IMR-90 (cell line): ENCODE measurements at regions not wholly inside any gene's neighbourhood (a gene's known extent, or its start where the extent isn't known, plus 50 kb on each side); places are given as distances from the start of the nearest gene placed in this dataset.

ENCODE experiments used
- ATAC-seq: fragments of 200-7000 bp; cut with Tn5 transposase; 2 replicates; pipeline ENCODE4 v1.9.1; 2020; ENCODE audit warnings: low read depth, mild to moderate bottlenecking, moderate library complexity
- BruUV-seq: library from RNA; stranded (reverse); fragments of 400-500 nt; replicated peaks from 2 replicates; lab custom pipeline; 2021; lab: Mats Ljungman, UMichigan
- CTCF ChIA-PET: fragments of 300-600 bp; formaldehyde crosslinking; extraction: SDS; loops from one replicate; lab custom pipeline; 2021; ENCODE audit warnings: antibody characterized with exemption; lab: Yijun Ruan, JAX
- POLR2A ChIA-PET: fragments of 300-600 bp; sonication (Branson Sonifier 250); formaldehyde crosslinking; loops from one replicate; lab custom pipeline; 2022; ENCODE audit warnings: antibody characterized with exemption; ENCODE audit not compliant: unreplicated experiment; lab: Charles Lee
- DNase-seq: peaks from one replicate; pipeline ENCODE4 v3.0.0; 2013
- H2AFZ ChIP-seq: replicated peaks from 2 replicates; pipeline ENCODE3; 2013; ENCODE audit warnings: low read length, mild to moderate bottlenecking; ENCODE audit not compliant: poor library complexity
- H2AK5ac ChIP-seq: 2 replicates; pipeline ENCODE4 v1.6.1; 2013; ENCODE audit warnings: low read depth, low read length, inconsistent platforms
- H2AK9ac ChIP-seq: replicated peaks from 2 replicates; pipeline ENCODE3; 2013; ENCODE audit warnings: mild to moderate bottlenecking, low read depth, low read length, moderate library complexity; ENCODE audit not compliant: poor library complexity
- H2BK120ac ChIP-seq: 2 replicates; pipeline ENCODE4 v1.6.1; 2013; ENCODE audit warnings: low read depth, low read length, inconsistent platforms
- H2BK15ac ChIP-seq: 3 replicates; pipeline ENCODE4 v1.6.1; 2013; ENCODE audit warnings: low read depth, low read length, inconsistent platforms
- H2BK20ac ChIP-seq: 2 replicates; pipeline ENCODE4 v1.6.1; 2013; ENCODE audit warnings: low read depth, mild to moderate bottlenecking, inconsistent platforms, low read length, moderate library complexity
- H2BK5ac ChIP-seq: 2 replicates; pipeline ENCODE4 v1.6.1; 2013; ENCODE audit warnings: mild to moderate bottlenecking, low read depth, low read length, inconsistent platforms; ENCODE audit not compliant: poor library complexity, severe bottlenecking
- H3K14ac ChIP-seq: replicated peaks from 2 replicates; pipeline ENCODE4 v1.6.1; 2013; ENCODE audit warnings: low read depth, low read length, inconsistent platforms
- H3K18ac ChIP-seq: 2 replicates; pipeline ENCODE4 v1.6.1; 2013; ENCODE audit warnings: low read depth, low read length, control low read depth
- H3K23ac ChIP-seq: 2 replicates; pipeline ENCODE4 v1.6.1; 2013; ENCODE audit warnings: low read depth, low read length, inconsistent platforms
- H3K27ac ChIP-seq: 2 replicates; pipeline ENCODE4 v1.5.1; 2013; ENCODE audit warnings: mild to moderate bottlenecking, control low read depth, low read length; ENCODE audit not compliant: insufficient read depth
- H3K27me3 ChIP-seq: 2 replicates; pipeline ENCODE4 v1.6.1; 2013; ENCODE audit warnings: low read length; ENCODE audit not compliant: control insufficient read depth, insufficient read depth
- H3K36me3 ChIP-seq: 2 replicates; pipeline ENCODE4 v1.6.1; 2013; ENCODE audit warnings: low read length, mixed read lengths; ENCODE audit not compliant: control insufficient read depth, insufficient read depth
- H3K4ac ChIP-seq: 2 replicates; pipeline ENCODE4 v1.6.1; 2013; ENCODE audit warnings: low read depth, low read length, inconsistent platforms
- H3K4me1 ChIP-seq: 2 replicates; pipeline ENCODE4 v1.6.1; 2013; ENCODE audit warnings: low read length, mixed read lengths; ENCODE audit not compliant: control insufficient read depth, insufficient read depth
- H3K4me2 ChIP-seq: 2 replicates; pipeline ENCODE4 v1.6.1; 2013; ENCODE audit warnings: low read depth, mild to moderate bottlenecking, control low read depth, low read length, moderate library complexity
- H3K4me3 ChIP-seq: 2 replicates; pipeline ENCODE4 v1.5.1; 2013; ENCODE audit warnings: low read depth, mild to moderate bottlenecking, control low read depth, low read length, moderate library complexity; ENCODE audit not compliant: insufficient read depth
- H3K56ac ChIP-seq: 2 replicates; pipeline ENCODE4 v1.6.1; 2013; ENCODE audit warnings: low read length, inconsistent platforms; ENCODE audit not compliant: insufficient read depth; ENCODE audit errors: extremely low read depth
- H3K79me1 ChIP-seq, 2 experiments: 2 replicates each; pipeline ENCODE4 v1.6.1; 2013; ENCODE audit warnings: low read length in 2 of 2, inconsistent platforms in 1 of 2, low read depth in 1 of 2
- H3K9ac ChIP-seq: 2 replicates; pipeline ENCODE4 v1.6.1; 2013; ENCODE audit warnings: low read depth, low read length, control low read depth
- H3K9me1 ChIP-seq: 2 replicates; pipeline ENCODE4 v1.6.1; 2013; ENCODE audit warnings: low read length, inconsistent platforms; ENCODE audit not compliant: insufficient read depth
- H3K9me3 ChIP-seq: 2 replicates; pipeline ENCODE4 v1.6.1; 2013; ENCODE audit warnings: low read length; ENCODE audit not compliant: control insufficient read depth, insufficient read depth
- H4K20me1 ChIP-seq: 2 replicates; pipeline ENCODE4 v1.6.1; 2013; ENCODE audit warnings: low read length, inconsistent platforms; ENCODE audit not compliant: insufficient read depth
- H4K5ac ChIP-seq: 2 replicates; pipeline ENCODE4 v1.6.1; 2013; ENCODE audit warnings: mild to moderate bottlenecking, low read depth, low read length, control low read depth
- H4K8ac ChIP-seq, 2 experiments: 2 replicates each; pipeline ENCODE4 v1.6.1; 2013; ENCODE audit warnings: low read depth in 2 of 2, low read length in 2 of 2, control low read depth in 1 of 2, inconsistent platforms in 1 of 2
- H4K91ac ChIP-seq: 2 replicates; pipeline ENCODE4 v1.6.1; 2013; ENCODE audit warnings: low read depth, low read length, inconsistent platforms; ENCODE audit not compliant: insufficient read depth
- CEBPB ChIP-seq: IDR thresholded peaks from 2 replicates; pipeline ENCODE4 v1.6.1; 2012; ENCODE audit warnings: low read depth, low read length, improper control_type of control experiment
- CHD1 ChIP-seq: IDR thresholded peaks from 2 replicates; pipeline ENCODE4 v1.6.1; 2012; ENCODE audit warnings: low read depth, low read length, improper control_type of control experiment
- FOS ChIP-seq: fragments of 150-350 bp; IDR thresholded peaks from 2 replicates; pipeline ENCODE4 v1.6.1; 2016; ENCODE audit warnings: low read depth, low read length
- MAFK ChIP-seq: IDR thresholded peaks from 2 replicates; pipeline ENCODE4 v1.6.1; 2012; ENCODE audit warnings: low read depth, low read length, improper control_type of control experiment
- MAZ ChIP-seq: IDR thresholded peaks from 2 replicates; pipeline ENCODE4 v1.6.1; 2012; ENCODE audit warnings: low read depth, mild to moderate bottlenecking, low read length, improper control_type of control experiment, moderate library complexity, borderline replicate concordance
- MXI1 ChIP-seq: IDR thresholded peaks from 2 replicates; pipeline ENCODE4 v1.6.1; 2012; ENCODE audit warnings: low read depth, mild to moderate bottlenecking, low read length, moderate library complexity, borderline replicate concordance
- NFE2L2 ChIP-seq: fragments of 150-350 bp; IDR thresholded peaks from 2 replicates; pipeline ENCODE4 v1.6.1; 2016; ENCODE audit warnings: low read depth, mild to moderate bottlenecking, low read length
- POLR2A ChIP-seq: IDR thresholded peaks from 2 replicates; pipeline ENCODE4 v1.6.1; 2012; ENCODE audit warnings: mild to moderate bottlenecking, low read depth, low read length
- RAD21 ChIP-seq: IDR thresholded peaks from 2 replicates; pipeline ENCODE4 v1.6.1; 2012; ENCODE audit warnings: low read length, improper control_type of control experiment
- RCOR1 ChIP-seq: IDR thresholded peaks from 2 replicates; pipeline ENCODE4 v1.6.1; 2012; ENCODE audit warnings: mild to moderate bottlenecking, low read length, improper control_type of control experiment; ENCODE audit not compliant: insufficient replicate concordance
- RFX5 ChIP-seq: IDR thresholded peaks from 2 replicates; pipeline ENCODE4 v1.8.0; 2012; ENCODE audit warnings: low read depth, mild to moderate bottlenecking, low read length, moderate library complexity
- SMC3 ChIP-seq: fragments of 150-350 bp; IDR thresholded peaks from 2 replicates; pipeline ENCODE4 v1.6.1; 2016; ENCODE audit warnings: low read depth, mild to moderate bottlenecking, antibody characterized with exemption, low read length, moderate library complexity
- WGBS, 2 experiments: methylation state at CpG; one replicate each; pipeline versions ENCODE4 v1.1.5 to v1.1.7; 2013; ENCODE audit warnings: missing lambda C conversion rate in 2 of 2; ENCODE audit not compliant: insufficient read length in 1 of 2; ENCODE audit errors: extremely low coverage in 2 of 2; 5-methylcytosine and 5-hydroxymethylcytosine counted together
- dilution Hi-C: fragments of 300-500 bp; cut with HindIII; formaldehyde crosslinking; loops from one replicate; pipeline ENCODE4 v1.14.3; 2018; ENCODE audit warnings: low sequenced_read_pairs; ENCODE audit not compliant: unreplicated experiment
- in situ Hi-C: fragments of 300-500 bp; cut with MboI; formaldehyde crosslinking; loops from 3 replicates; pipeline ENCODE4 v1.14.3; 2019; ENCODE audit warnings: low sequenced_read_pairs, inconsistent platforms, mixed read lengths
- intact Hi-C: fragments of 100-400 bp; cut with micrococcal nuclease; formaldehyde crosslinking; loops from 2 replicates; pipeline ENCODE4 v1.10.0; 2022
- TF ChIP-seq, protein P1 (sequence below): fragments of 150-350 bp; IDR thresholded peaks from 2 replicates; pipeline ENCODE4 v1.6.1; 2016; ENCODE audit warnings: low read depth, mild to moderate bottlenecking, low read length, moderate library complexity, borderline replicate concordance
- TF ChIP-seq, protein P2 (sequence below): conservative IDR thresholded peaks from 2 replicates; pipeline ENCODE4 v1.5.1; 2012; ENCODE audit warnings: mild to moderate bottlenecking, low read depth, low read length, improper control_type of control experiment
- TF ChIP-seq, protein P3 (sequence below): fragments of 150-350 bp; IDR thresholded peaks from 2 replicates; pipeline ENCODE4 v1.6.1; 2017; ENCODE audit warnings: mild to moderate bottlenecking, antibody characterized with exemption, low read length, low read depth

DNA sequence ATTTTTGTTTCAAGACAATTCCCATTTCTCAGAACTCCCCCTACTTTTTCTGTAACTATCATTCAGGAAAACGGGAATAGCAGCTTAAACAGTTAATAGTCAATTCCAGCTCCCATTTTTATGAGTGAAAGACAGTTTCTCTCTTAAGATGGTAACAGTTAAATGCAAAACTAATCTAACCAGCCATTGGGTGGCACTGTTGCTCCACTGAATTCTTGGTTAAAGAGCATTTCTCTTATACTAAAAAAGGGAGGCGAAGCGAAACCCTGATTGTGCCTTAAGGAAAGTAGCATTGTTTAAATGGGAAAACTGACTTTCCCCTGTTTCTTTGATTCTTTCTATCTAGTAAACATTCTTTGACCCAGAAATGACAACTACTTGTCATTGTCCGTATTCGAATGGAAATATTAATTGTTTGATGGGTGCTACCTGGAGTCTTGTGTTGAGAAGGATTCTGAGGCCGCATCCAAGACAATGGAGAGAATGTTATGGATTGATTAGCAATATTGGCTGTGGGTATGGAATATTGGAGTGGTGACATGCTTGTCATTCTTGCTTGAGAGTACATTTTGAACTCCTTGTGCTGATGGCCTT is 507.8 kb downstream of the MAT2B start:
- Histone ChIP-seq H4K5ac (no peak overlapping the region), H2AK5ac (no peak overlapping the region), H2BK20ac (0 out of 2 replicates have a peak overlapping the region, but pooled peaks have one; percentile 12), H2BK5ac (no peak overlapping the region), H3K23ac (no peak overlapping the region), H3K56ac (no peak overlapping the region), H4K8ac (no peak overlapping the region), H3K14ac (no peak overlapping the region), H2BK15ac (no peak overlapping the region), H3K4ac (no peak overlapping the region), H2AK9ac (no peak overlapping the region), H3K9me1 (no peaks in the 10 kb centered on the region), H3K36me3 (no peaks in the 10 kb centered on the region), H3K27me3 (no peaks in the 10 kb centered on the region), H3K79me1 (no peaks in the 10 kb centered on the region), H3K9me3 (no peaks in the 10 kb centered on the region), H3K4me3 (no peak overlapping the region), H3K9ac (peak overlapping the region; percentile 48), H4K20me1 (no peaks in the 10 kb centered on the region), H3K4me1 (no peaks in the 10 kb centered on the region), H2AFZ (no peak overlapping the region), H3K4me2 (peak overlapping the region; percentile 80), H3K18ac (no peak overlapping the region), H4K91ac (no peak overlapping the region), H3K27ac (no peak overlapping the region), H2BK120ac (peak overlapping the region; percentile 26; the same call in 1 of the 2 replicates)
- peak; percentile 86 for ATAC-seq
- 100% methylated on average over 1 of the region's 6 CpGs; no CpG with 5 or more reads in 1 of the 2 experiments for WGBS, 2 experiments
- BruUV-seq: no TSS peak
- CTCF ChIA-PET: interaction anchor here (0.6 to 1.3 kb wide), 16 partner anchors 9 to 1195 kb away, joined by 3 to 13 read pairs (median 4); no protein-coding TSS in a partner anchor
- in situ Hi-C loops (loop anchor here (10.0 to 25.0 kb wide), 4 partner anchors 318 to 1199 kb away; no protein-coding TSS in a partner anchor), intact Hi-C loops (loop anchor here (1.0 to 10.0 kb wide), 8 partner anchors 317 to 1612 kb away; no protein-coding TSS in a partner anchor), dilution Hi-C loops (loop anchor here (25.0 kb wide), 1 partner anchor 474 kb away; no protein-coding TSS in a partner anchor)
- POLR2A ChIA-PET: no interaction called here
- DNase-seq: peak; percentile 86
- TF ChIP-seq, protein P1, sequence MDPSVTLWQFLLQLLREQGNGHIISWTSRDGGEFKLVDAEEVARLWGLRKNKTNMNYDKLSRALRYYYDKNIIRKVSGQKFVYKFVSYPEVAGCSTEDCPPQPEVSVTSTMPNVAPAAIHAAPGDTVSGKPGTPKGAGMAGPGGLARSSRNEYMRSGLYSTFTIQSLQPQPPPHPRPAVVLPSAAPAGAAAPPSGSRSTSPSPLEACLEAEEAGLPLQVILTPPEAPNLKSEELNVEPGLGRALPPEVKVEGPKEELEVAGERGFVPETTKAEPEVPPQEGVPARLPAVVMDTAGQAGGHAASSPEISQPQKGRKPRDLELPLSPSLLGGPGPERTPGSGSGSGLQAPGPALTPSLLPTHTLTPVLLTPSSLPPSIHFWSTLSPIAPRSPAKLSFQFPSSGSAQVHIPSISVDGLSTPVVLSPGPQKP: no peak
- TF ChIP-seq FOS (no peak), RCOR1 (no peak), MXI1 (no peak), CEBPB (no peak), POLR2A (no peak), RAD21 (peak; percentile 90), MAZ (no peak), RFX5 (no peak), CHD1 (no peak), NFE2L2 (no peak), MAFK (no peak), SMC3 (peak; percentile 83)
- TF ChIP-seq, protein P2, sequence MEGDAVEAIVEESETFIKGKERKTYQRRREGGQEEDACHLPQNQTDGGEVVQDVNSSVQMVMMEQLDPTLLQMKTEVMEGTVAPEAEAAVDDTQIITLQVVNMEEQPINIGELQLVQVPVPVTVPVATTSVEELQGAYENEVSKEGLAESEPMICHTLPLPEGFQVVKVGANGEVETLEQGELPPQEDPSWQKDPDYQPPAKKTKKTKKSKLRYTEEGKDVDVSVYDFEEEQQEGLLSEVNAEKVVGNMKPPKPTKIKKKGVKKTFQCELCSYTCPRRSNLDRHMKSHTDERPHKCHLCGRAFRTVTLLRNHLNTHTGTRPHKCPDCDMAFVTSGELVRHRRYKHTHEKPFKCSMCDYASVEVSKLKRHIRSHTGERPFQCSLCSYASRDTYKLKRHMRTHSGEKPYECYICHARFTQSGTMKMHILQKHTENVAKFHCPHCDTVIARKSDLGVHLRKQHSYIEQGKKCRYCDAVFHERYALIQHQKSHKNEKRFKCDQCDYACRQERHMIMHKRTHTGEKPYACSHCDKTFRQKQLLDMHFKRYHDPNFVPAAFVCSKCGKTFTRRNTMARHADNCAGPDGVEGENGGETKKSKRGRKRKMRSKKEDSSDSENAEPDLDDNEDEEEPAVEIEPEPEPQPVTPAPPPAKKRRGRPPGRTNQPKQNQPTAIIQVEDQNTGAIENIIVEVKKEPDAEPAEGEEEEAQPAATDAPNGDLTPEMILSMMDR: peak; percentile 84
- TF ChIP-seq, protein P3, sequence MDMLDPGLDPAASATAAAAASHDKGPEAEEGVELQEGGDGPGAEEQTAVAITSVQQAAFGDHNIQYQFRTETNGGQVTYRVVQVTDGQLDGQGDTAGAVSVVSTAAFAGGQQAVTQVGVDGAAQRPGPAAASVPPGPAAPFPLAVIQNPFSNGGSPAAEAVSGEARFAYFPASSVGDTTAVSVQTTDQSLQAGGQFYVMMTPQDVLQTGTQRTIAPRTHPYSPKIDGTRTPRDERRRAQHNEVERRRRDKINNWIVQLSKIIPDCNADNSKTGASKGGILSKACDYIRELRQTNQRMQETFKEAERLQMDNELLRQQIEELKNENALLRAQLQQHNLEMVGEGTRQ: no peak
